Sigmoid colon (tissue), 4 donors: ENCODE measurements at regions not wholly inside any gene's neighbourhood (a gene's known extent, or its start where the extent isn't known, plus 50 kb on each side); places are given as distances from the start of the nearest gene placed in this dataset.

ENCODE experiments used
- EP300 ChIP-seq, 4 donors: sonication (generic); formaldehyde crosslinking; IDR thresholded peaks; one replicate each; pipeline ENCODE4 v1.6.1; 2017; ENCODE audit warnings: antibody characterized with exemption in 4 of 4
- POLR2A ChIP-seq, 2 donors: fragments of 450-650 bp; IDR thresholded peaks; one replicate each; pipeline ENCODE4 v1.6.1; 2016; ENCODE audit warnings: antibody characterized with exemption in 2 of 2, mild to moderate bottlenecking in 2 of 2, moderate library complexity in 2 of 2

DNA sequence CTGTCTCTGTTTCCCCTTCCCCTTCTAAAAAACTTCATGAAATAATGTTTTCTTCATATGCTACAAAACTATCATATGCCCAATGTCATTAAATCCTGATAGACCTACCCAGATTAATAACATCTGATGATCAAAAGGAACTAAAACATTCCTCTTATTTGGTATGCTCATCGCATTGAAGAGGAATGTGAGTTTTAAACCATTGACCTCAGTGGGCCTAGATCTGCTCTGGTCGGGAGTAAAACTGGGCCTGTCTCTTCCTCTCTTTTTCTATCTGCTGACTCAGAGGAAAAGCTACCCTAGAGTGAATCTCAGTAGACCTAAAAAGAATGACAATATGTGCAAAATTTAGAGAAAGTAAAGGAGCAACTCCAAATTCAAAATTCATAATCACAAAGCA lies 275.8 kb downstream of the SATB1 start:
- TF ChIP-seq EP300 (IDR thresholded peaks at IDR 0.05), result no peak
- no peak for TF ChIP-seq POLR2A (IDR thresholded peaks at IDR 0.05)
